A673 (cell line): ENCODE measurements at regions not wholly inside any gene's neighbourhood (a gene's known extent, or its start where the extent isn't known, plus 50 kb on each side); places are given as distances from the start of the nearest gene placed in this dataset.

Source experiments
- EZH2 ChIP-seq: fragments of 200-600 bp; sonication (generic); IDR thresholded peaks from 2 replicates; pipeline ENCODE4 v1.6.1; 2017; ENCODE audit warnings: borderline replicate concordance, low read depth, mild to moderate bottlenecking, mixed read lengths, antibody characterized with exemption, low read length; ENCODE audit not compliant: poor library complexity, severe bottlenecking
- TF ChIP-seq, protein P1 (sequence below): fragments of 300-800, 200-600 bp; sonication (generic); conservative IDR thresholded peaks from 2 replicates; pipeline ENCODE4 v1.5.1; 2017; ENCODE audit warnings: low read depth, mild to moderate bottlenecking, antibody characterized with exemption, low read length, moderate library complexity, mixed read lengths

DNA sequence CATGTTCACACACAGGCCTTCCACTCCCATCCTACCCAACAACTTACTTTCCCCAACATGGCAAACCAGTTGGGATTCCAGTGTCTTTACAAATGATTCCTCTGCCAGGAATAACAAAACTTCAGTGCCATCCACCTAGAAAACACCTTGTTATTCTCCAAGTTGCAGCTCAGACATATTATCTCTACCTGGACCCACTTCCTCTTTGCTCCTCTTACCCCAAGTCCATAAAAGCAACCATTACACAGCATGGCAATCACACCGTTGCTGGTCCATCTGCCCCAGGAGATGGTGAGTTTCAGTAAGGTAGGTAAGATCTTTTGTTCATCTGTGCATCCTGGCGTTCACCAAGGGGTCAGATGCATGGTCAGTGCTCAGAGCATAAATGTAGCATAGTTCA is 66.0 kb upstream of the CSF1 start:
- TF ChIP-seq, protein P1, sequence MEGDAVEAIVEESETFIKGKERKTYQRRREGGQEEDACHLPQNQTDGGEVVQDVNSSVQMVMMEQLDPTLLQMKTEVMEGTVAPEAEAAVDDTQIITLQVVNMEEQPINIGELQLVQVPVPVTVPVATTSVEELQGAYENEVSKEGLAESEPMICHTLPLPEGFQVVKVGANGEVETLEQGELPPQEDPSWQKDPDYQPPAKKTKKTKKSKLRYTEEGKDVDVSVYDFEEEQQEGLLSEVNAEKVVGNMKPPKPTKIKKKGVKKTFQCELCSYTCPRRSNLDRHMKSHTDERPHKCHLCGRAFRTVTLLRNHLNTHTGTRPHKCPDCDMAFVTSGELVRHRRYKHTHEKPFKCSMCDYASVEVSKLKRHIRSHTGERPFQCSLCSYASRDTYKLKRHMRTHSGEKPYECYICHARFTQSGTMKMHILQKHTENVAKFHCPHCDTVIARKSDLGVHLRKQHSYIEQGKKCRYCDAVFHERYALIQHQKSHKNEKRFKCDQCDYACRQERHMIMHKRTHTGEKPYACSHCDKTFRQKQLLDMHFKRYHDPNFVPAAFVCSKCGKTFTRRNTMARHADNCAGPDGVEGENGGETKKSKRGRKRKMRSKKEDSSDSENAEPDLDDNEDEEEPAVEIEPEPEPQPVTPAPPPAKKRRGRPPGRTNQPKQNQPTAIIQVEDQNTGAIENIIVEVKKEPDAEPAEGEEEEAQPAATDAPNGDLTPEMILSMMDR = no peak
- TF ChIP-seq EZH2 = no peak
